ENCODE measurements at regions not wholly inside any gene's neighbourhood (a gene's known extent, or its start where the extent isn't known, plus 50 kb on each side); places are given as distances from the start of the nearest gene placed in this dataset.
"Not testable (repeated sequence)": the region's sequence is repeated elsewhere in the genome, so short reads cannot be mapped to it uniquely, and the experiment has no call there.

GRCh38 chr2:201568217-201568820, 75.0 kb downstream of the TMEM237 start:
- no peak for DNase-seq

- no peak for DNase-seq
These were observed 84.1 kb downstream of the TMEM237 start for GRCh38 chr2:201559067-201559710.

- DNase-seq, result no peak
These were observed 84.6 kb downstream of the TMEM237 start for GRCh38 chr2:201558665-201559064.

GRCh38 chr2:201558232-201558631, 85.1 kb downstream of the TMEM237 start:
- DNase-seq, result no peak

- no peak for DNase-seq
These were observed 91.4 kb downstream of the TMEM237 start for GRCh38 chr2:201551901-201552300.

GRCh38 chr2:201546576-201546975, 95.0 kb downstream of the STRADB start:
- no peak for DNase-seq

- peak in 1 of 2 experiments; percentile 6 for DNase-seq
These were observed 90.8 kb downstream of the STRADB start for GRCh38 chr2:201542291-201542690.

GRCh38 chr2:201539271-201539670, 87.7 kb downstream of the STRADB start:
- not testable (repeated sequence) for DNase-seq

- no peak for DNase-seq
These were observed 86.5 kb downstream of the STRADB start for GRCh38 chr2:201538025-201538424.

GRCh38 chr2:201536754-201537153, 85.2 kb downstream of the STRADB start:
- no peak for DNase-seq

GRCh38 chr2:201536046-201536445, 84.5 kb downstream of the STRADB start:
- no peak for DNase-seq

- no peak for DNase-seq
These were observed 81.3 kb downstream of the STRADB start for GRCh38 chr2:201532686-201533304.
